AG09319 (cell line): ENCODE measurements at regions not wholly inside any gene's neighbourhood (a gene's known extent, or its start where the extent isn't known, plus 50 kb on each side); places are given as distances from the start of the nearest gene placed in this dataset.
"Not testable (repeated sequence)": the region's sequence is repeated elsewhere in the genome, so short reads cannot be mapped to it uniquely, and the experiment has no call there.

Source experiments
- DNase-seq: peaks from one replicate; pipeline ENCODE4 v3.0.0-alpha.2; 2010; ENCODE audit warnings: low read depth; ENCODE audit errors: extremely low read depth
- CTCF ChIP-seq: IDR thresholded peaks from 2 replicates; pipeline ENCODE4 v1.5.1; 2011; ENCODE audit warnings: low read depth, mild to moderate bottlenecking, inconsistent platforms, low read length, moderate library complexity

GRCh38 chr2:189231719-189232323 is 52.3 kb upstream of the COL5A2 start:
- DNase-seq, result no peak
- TF ChIP-seq CTCF, result no peak

- DNase-seq, result no peak
Measured at GRCh38 chr2:189232759-189233406, 53.3 kb upstream of the COL5A2 start.

GRCh38 chr2:189233527-189233926 is 54.0 kb upstream of the COL5A2 start:
- no peak for DNase-seq
- TF ChIP-seq CTCF, result no peak

More at GRCh38 chr2:189232759-189233406, 53.3 kb upstream of the COL5A2 start:
- TF ChIP-seq CTCF, result no peak

- TF ChIP-seq CTCF, result no peak
- no peak for DNase-seq
Measured at GRCh38 chr2:189234991-189235390, 55.4 kb upstream of the COL5A2 start.

- no peak for TF ChIP-seq CTCF
- DNase-seq, result no peak
Measured at GRCh38 chr2:189236066-189236465, 56.5 kb upstream of the COL5A2 start.

GRCh38 chr2:189238903-189239302 is 59.3 kb upstream of the COL5A2 start:
- TF ChIP-seq CTCF, result no peak
- no peak for DNase-seq

- not testable (repeated sequence) for DNase-seq
Measured at GRCh38 chr2:189243843-189244242, 64.3 kb upstream of the COL5A2 start.

GRCh38 chr2:189247276-189247675 is 67.7 kb upstream of the COL5A2 start:
- no peak for TF ChIP-seq CTCF
- DNase-seq, result no peak
